ENCODE measurements at regions not wholly inside any gene's neighbourhood (a gene's known extent, or its start where the extent isn't known, plus 50 kb on each side); places are given as distances from the start of the nearest gene placed in this dataset.
"Not testable (repeated sequence)": the region's sequence is repeated elsewhere in the genome, so short reads cannot be mapped to it uniquely, and the experiment has no call there.

GRCh38 chr13:24968416-24968815, 127.5 kb upstream of the PABPC3 start:
- H3K79me2 ChIP-seq (ENCODE audit: control insufficient read depth, low read length); H3K27ac ChIP-seq (ENCODE audit: low read depth, low read length); H4K20me1 ChIP-seq (ENCODE audit: control insufficient read depth, insufficient read depth, low read depth, low read length); H3K9me2 ChIP-seq (replicated peaks; ENCODE audit: control insufficient read depth, low read length); H3K9me3 ChIP-seq (ENCODE audit: control insufficient read depth, insufficient read depth, low read length); H3F3A ChIP-seq (ENCODE audit: control insufficient read depth, insufficient read depth); H3K4me1 ChIP-seq (ENCODE audit: control insufficient read depth, low read length); H3K27me3 ChIP-seq (ENCODE audit: control insufficient read depth, low read length); H3K36me3 ChIP-seq (ENCODE audit: control insufficient read depth, low read length): not testable (repeated sequence)
- Histone ChIP-seq H3K4me3 (ENCODE audit: low read length) (peak overlapping the region; percentile 41; the same call in 1 of the 2 replicates), H3K4me2 (ENCODE audit: low read length) (peak overlapping the region; percentile 51)
- TF ChIP-seq CTCF (IDR thresholded peaks at IDR 0.05; ENCODE audit: low read depth, low read length, poor library complexity, severe bottlenecking) = peak; percentile 28

GRCh38 chr13:24973102-24973501, 122.8 kb upstream of the PABPC3 start:
- H3F3A ChIP-seq (ENCODE audit: control insufficient read depth, insufficient read depth); H3K9me3 ChIP-seq (ENCODE audit: control insufficient read depth, insufficient read depth, low read length); H3K79me2 ChIP-seq (ENCODE audit: control insufficient read depth, low read length); H3K4me2 ChIP-seq (ENCODE audit: low read length); H3K36me3 ChIP-seq (ENCODE audit: control insufficient read depth, low read length); H3K27ac ChIP-seq (ENCODE audit: low read depth, low read length); H3K9me2 ChIP-seq (replicated peaks; ENCODE audit: control insufficient read depth, low read length); H4K20me1 ChIP-seq (ENCODE audit: control insufficient read depth, insufficient read depth, low read depth, low read length); H3K27me3 ChIP-seq (ENCODE audit: control insufficient read depth, low read length); H3K4me3 ChIP-seq (ENCODE audit: low read length); H3K4me1 ChIP-seq (ENCODE audit: control insufficient read depth, low read length): not testable (repeated sequence)

GRCh38 chr13:24981181-24981803, 114.6 kb upstream of the PABPC3 start:
- H3K27ac ChIP-seq (ENCODE audit: low read depth, low read length); H3K9me2 ChIP-seq (replicated peaks; ENCODE audit: control insufficient read depth, low read length); H3K4me2 ChIP-seq (ENCODE audit: low read length): not testable (repeated sequence)

GRCh38 chr13:24982333-24982999, 113.5 kb upstream of the PABPC3 start:
- H3K4me2 ChIP-seq (ENCODE audit: low read length) = no peak overlapping the region
- H3K27me3 ChIP-seq (ENCODE audit: control insufficient read depth, low read length) = peaks cover 2% of the 10 kb centered on the region; the same call in 1 of the 2 replicates
- no peaks in the 10 kb centered on the region for H4K20me1 ChIP-seq (ENCODE audit: control insufficient read depth, insufficient read depth, low read depth, low read length)
- no peak overlapping the region for H3K4me3 ChIP-seq (ENCODE audit: low read length)
- no peaks in the 10 kb centered on the region for H3K9me3 ChIP-seq (ENCODE audit: control insufficient read depth, insufficient read depth, low read length)
- no peak overlapping the region for H3K27ac ChIP-seq (ENCODE audit: low read depth, low read length)
- H3K79me2 ChIP-seq (ENCODE audit: control insufficient read depth, low read length) = no peaks in the 10 kb centered on the region
- H3K36me3 ChIP-seq (ENCODE audit: control insufficient read depth, low read length) = no peaks in the 10 kb centered on the region
- TF ChIP-seq EZH2phosphoT487 (IDR thresholded peaks at IDR 0.05; ENCODE audit: borderline replicate concordance, low read length) = no peak
- peaks cover 2% of the 10 kb centered on the region; the same call in 1 of the 2 replicates for H3K4me1 ChIP-seq (ENCODE audit: control insufficient read depth, low read length)
- H3F3A ChIP-seq (ENCODE audit: control insufficient read depth, insufficient read depth) = no peaks in the 10 kb centered on the region
- no peaks in the 10 kb centered on the region for H3K9me2 ChIP-seq (replicated peaks; ENCODE audit: control insufficient read depth, low read length)

More at GRCh38 chr13:24981181-24981803, 114.6 kb upstream of the PABPC3 start:
- not testable (repeated sequence) for H3K36me3 ChIP-seq (ENCODE audit: control insufficient read depth, low read length); H3K27me3 ChIP-seq (ENCODE audit: control insufficient read depth, low read length); H3K79me2 ChIP-seq (ENCODE audit: control insufficient read depth, low read length); H3F3A ChIP-seq (ENCODE audit: control insufficient read depth, insufficient read depth); H3K4me3 ChIP-seq (ENCODE audit: low read length); H3K4me1 ChIP-seq (ENCODE audit: control insufficient read depth, low read length); H4K20me1 ChIP-seq (ENCODE audit: control insufficient read depth, insufficient read depth, low read depth, low read length); H3K9me3 ChIP-seq (ENCODE audit: control insufficient read depth, insufficient read depth, low read length)

- Histone ChIP-seq H3K27ac (ENCODE audit: low read depth, low read length) (no peak overlapping the region), H3K4me2 (ENCODE audit: low read length) (no peak overlapping the region), H3K4me3 (ENCODE audit: low read length) (no peak overlapping the region), H4K20me1 (ENCODE audit: control insufficient read depth, insufficient read depth, low read depth, low read length) (no peaks in the 10 kb centered on the region), H3K9me2 (replicated peaks; ENCODE audit: control insufficient read depth, low read length) (no peaks in the 10 kb centered on the region), H3K79me2 (ENCODE audit: control insufficient read depth, low read length) (no peaks in the 10 kb centered on the region), H3K4me1 (ENCODE audit: control insufficient read depth, low read length) (peaks cover 2% of the 10 kb centered on the region; the same call in 1 of the 2 replicates), H3K27me3 (ENCODE audit: control insufficient read depth, low read length) (peaks cover 4% of the 10 kb centered on the region), H3F3A (ENCODE audit: control insufficient read depth, insufficient read depth) (no peaks in the 10 kb centered on the region), H3K36me3 (ENCODE audit: control insufficient read depth, low read length) (no peaks in the 10 kb centered on the region), H3K9me3 (ENCODE audit: control insufficient read depth, insufficient read depth, low read length) (no peaks in the 10 kb centered on the region)
- no peak for TF ChIP-seq EZH2phosphoT487 (IDR thresholded peaks at IDR 0.05; ENCODE audit: borderline replicate concordance, low read length)
- TF ChIP-seq CTCF (IDR thresholded peaks at IDR 0.05; ENCODE audit: low read depth, low read length, poor library complexity, severe bottlenecking) = no peak
These were observed 112.8 kb upstream of the PABPC3 start for GRCh38 chr13:24983094-24983493.

All from DOHH2 (cell line).